SU-DHL-6 (cell line): ENCODE measurements at regions not wholly inside any gene's neighbourhood (a gene's known extent, or its start where the extent isn't known, plus 50 kb on each side); places are given as distances from the start of the nearest gene placed in this dataset.

Source experiments
- H2AFZ ChIP-seq: fragments of 200-600 bp; sonication (generic); 2 replicates; pipeline ENCODE4 v1.6.1; 2014; ENCODE audit warnings: low read depth, mild to moderate bottlenecking, moderate library complexity, mixed read lengths, antibody characterized with exemption, low read length; ENCODE audit not compliant: severe bottlenecking
- H3F3A ChIP-seq: fragments of 200-600 bp; shearing (Covaris generic); 2 replicates; pipeline ENCODE4 v1.6.0; 2016; ENCODE audit warnings: antibody characterized with exemption, mild to moderate bottlenecking; ENCODE audit not compliant: insufficient read depth
- H3K27ac ChIP-seq: fragments of 200-600 bp; sonication (generic); 2 replicates; pipeline ENCODE4 v1.5.1; 2016; ENCODE audit warnings: low read depth, mild to moderate bottlenecking, low read length, moderate library complexity, mixed read lengths
- H3K27me3 ChIP-seq: fragments of 200-600 bp; sonication (generic), shearing (Covaris generic); 2 replicates; pipeline ENCODE4 v1.6.0; 2014; ENCODE audit warnings: mild to moderate bottlenecking, low read length
- H3K36me3 ChIP-seq: fragments of 200-600 bp; sonication (generic); 2 replicates; pipeline ENCODE4 v1.6.1; 2014; ENCODE audit warnings: mild to moderate bottlenecking, low read length, mixed read lengths
- H3K4me2 ChIP-seq: fragments of 300-600, 200-600 bp; shearing (Covaris generic), sonication (generic); 2 replicates; pipeline ENCODE4 v1.6.0; 2014; ENCODE audit warnings: low read length, low read depth, mild to moderate bottlenecking; ENCODE audit not compliant: poor library complexity, severe bottlenecking
- H3K4me3 ChIP-seq: fragments of 200-600 bp; sonication (generic); 2 replicates; pipeline ENCODE4 v1.5.1; 2014; ENCODE audit warnings: antibody characterized with exemption, low read length, mild to moderate bottlenecking, mixed read lengths; ENCODE audit not compliant: insufficient read depth, poor library complexity, severe bottlenecking
- H3K79me2 ChIP-seq: fragments of 200-600 bp; sonication (generic); 2 replicates; pipeline ENCODE4 v1.6.1; 2014; ENCODE audit warnings: mild to moderate bottlenecking, low read length, moderate library complexity; ENCODE audit not compliant: insufficient read depth
- H3K9ac ChIP-seq: fragments of 200-600 bp; sonication (generic); 2 replicates; pipeline ENCODE4 v1.7.0; 2014; ENCODE audit warnings: mild to moderate bottlenecking, low read length
- H3K9me2 ChIP-seq: fragments of 200-600 bp; sonication (generic); replicated peaks from 2 replicates; pipeline ENCODE4 v1.6.1; 2014; ENCODE audit warnings: low read length; ENCODE audit not compliant: insufficient read depth
- H3K9me3 ChIP-seq: fragments of 200-600 bp; sonication (generic); 2 replicates; pipeline ENCODE4 v1.6.1; 2014; ENCODE audit warnings: low read length, mixed read lengths; ENCODE audit not compliant: insufficient read depth
- H4K20me1 ChIP-seq: fragments of 200-600 bp; sonication (generic); 2 replicates; pipeline ENCODE4 v1.6.1; 2014; ENCODE audit warnings: low read depth, mild to moderate bottlenecking, antibody characterized with exemption, low read length, moderate library complexity, mixed read lengths
- CTCF ChIP-seq: fragments of 200-600 bp; sonication (generic); IDR thresholded peaks from one replicate; pipeline ENCODE4 v1.5.1; 2017; ENCODE audit warnings: antibody characterized with exemption, mild to moderate bottlenecking, low read length, moderate library complexity; ENCODE audit not compliant: insufficient read depth, poor library complexity, severe bottlenecking
- EZH2phosphoT487 ChIP-seq: fragments of 200-600 bp; sonication (generic), shearing (Covaris generic); conservative IDR thresholded peaks from 2 replicates; pipeline ENCODE4 v1.6.1; 2018; ENCODE audit warnings: mild to moderate bottlenecking, antibody characterized with exemption, low read length, moderate library complexity, mixed read lengths

DNA sequence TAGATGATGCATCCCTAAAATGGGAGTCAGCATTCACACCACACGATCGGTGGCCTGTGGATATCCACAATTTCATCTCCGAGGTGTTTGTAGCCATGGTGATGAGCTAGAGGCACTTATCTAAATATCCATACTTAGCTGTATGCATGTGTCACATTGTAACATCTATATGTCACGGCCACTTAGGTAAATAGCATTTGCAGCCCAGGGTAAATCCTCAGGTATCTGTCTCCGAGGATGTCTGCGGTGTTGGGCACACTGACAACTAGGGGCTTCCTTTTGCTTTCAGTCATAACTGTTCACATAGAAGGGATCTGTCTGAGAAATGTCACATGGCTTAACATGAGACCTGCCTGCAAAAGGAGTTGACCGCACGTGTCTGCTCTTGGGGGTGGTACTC lies 455.2 kb upstream of the ZFHX3 start:
- TF ChIP-seq EZH2phosphoT487: no peak
- no peak for TF ChIP-seq CTCF
- no peaks in the 10 kb centered on the region for H3K9me3 ChIP-seq
- no peaks in the 10 kb centered on the region for H3K79me2 ChIP-seq
- no peak overlapping the region for H3K4me2 ChIP-seq
- no peak overlapping the region for H3K9ac ChIP-seq
- no peaks in the 10 kb centered on the region for H3K36me3 ChIP-seq
- no peaks in the 10 kb centered on the region for H3K27me3 ChIP-seq
- no peaks in the 10 kb centered on the region for H3F3A ChIP-seq
- no peaks in the 10 kb centered on the region for H3K9me2 ChIP-seq
- no peaks in the 10 kb centered on the region for H4K20me1 ChIP-seq
- H3K4me3 ChIP-seq: no peak overlapping the region
- H2AFZ ChIP-seq: no peak overlapping the region
- H3K27ac ChIP-seq: no peak overlapping the region

GRCh38 chr16:73499276-73499675 lies 451.3 kb upstream of the ZFHX3 start:
- TF ChIP-seq EZH2phosphoT487: no peak
- no peak for TF ChIP-seq CTCF
- Histone ChIP-seq H3K9me2 (no peaks in the 10 kb centered on the region), H3K79me2 (no peaks in the 10 kb centered on the region), H3K9me3 (no peaks in the 10 kb centered on the region), H3K4me2 (no peak overlapping the region), H3K4me3 (no peak overlapping the region), H4K20me1 (no peaks in the 10 kb centered on the region), H3K27me3 (no peaks in the 10 kb centered on the region), H2AFZ (no peak overlapping the region), H3K27ac (no peak overlapping the region), H3F3A (no peaks in the 10 kb centered on the region), H3K9ac (no peak overlapping the region), H3K36me3 (no peaks in the 10 kb centered on the region)

GRCh38 chr16:73485880-73486279 lies 438.0 kb upstream of the ZFHX3 start:
- no peak for TF ChIP-seq CTCF
- TF ChIP-seq EZH2phosphoT487: no peak
- Histone ChIP-seq H3K9ac (no peak overlapping the region), H3K27ac (no peak overlapping the region), H3K9me3 (no peaks in the 10 kb centered on the region), H2AFZ (no peak overlapping the region), H3F3A (no peaks in the 10 kb centered on the region), H3K4me2 (no peak overlapping the region), H4K20me1 (no peaks in the 10 kb centered on the region), H3K36me3 (no peaks in the 10 kb centered on the region), H3K79me2 (no peaks in the 10 kb centered on the region), H3K4me3 (no peak overlapping the region), H3K9me2 (no peaks in the 10 kb centered on the region), H3K27me3 (no peaks in the 10 kb centered on the region)
